RWPE1 (cell line): ENCODE measurements at regions not wholly inside any gene's neighbourhood (a gene's known extent, or its start where the extent isn't known, plus 50 kb on each side); places are given as distances from the start of the nearest gene placed in this dataset.

Experiments used
- CTCF ChIA-PET: fragments of 350-600 bp; sonication (Branson Sonifier 250); formaldehyde crosslinking; extraction: SDS; loops from one replicate; lab custom pipeline; 2021; lab: Yijun Ruan, JAX
- POLR2A ChIA-PET: fragments of 400-600 bp; formaldehyde crosslinking; extraction: SDS; loops from one replicate; lab custom pipeline; 2020; ENCODE audit warnings: antibody characterized with exemption; ENCODE audit not compliant: low non-redundant PET; lab: Yijun Ruan, JAX
- DNase-seq: peaks from one replicate; pipeline ENCODE4 v3.0.0; 2012; ENCODE audit warnings: low spot score
- H3K27ac ChIP-seq: fragments of 450-650 bp; 2 replicates; pipeline ENCODE4 v1.5.1; 2017
- CTCF ChIP-seq: fragments of 450-650 bp; conservative IDR thresholded peaks from 2 replicates; pipeline ENCODE4 v1.5.1; 2017; ENCODE audit warnings: low read depth, mild to moderate bottlenecking

GRCh38 chr20:51218603-51219002 is 195.7 kb upstream of the KCNG1 start:
- no peak for TF ChIP-seq CTCF
- DNase-seq: no peak
- H3K27ac ChIP-seq: no peak overlapping the region
- ChIA-PET CTCF (interaction anchor here (0.5 kb wide), 1 partner anchor 230 kb away, joined by 5 read pairs; no protein-coding TSS in a partner anchor), POLR2A (no interaction called here)

GRCh38 chr20:51217347-51218045 is 194.6 kb upstream of the KCNG1 start:
- POLR2A ChIA-PET: no interaction called here
- no peak for TF ChIP-seq CTCF
- no peak overlapping the region for H3K27ac ChIP-seq
- no peak for DNase-seq
- CTCF ChIA-PET: no interaction called here

- ChIA-PET CTCF (interaction anchor here (0.5 kb wide), 1 partner anchor 380 kb away, joined by 3 read pairs; no protein-coding TSS in a partner anchor), POLR2A (no interaction called here)
- no peak for DNase-seq
Measured at GRCh38 chr20:51216850-51217249, 193.9 kb upstream of the KCNG1 start.

GRCh38 chr20:51212816-51213215 is 189.9 kb upstream of the KCNG1 start:
- ChIA-PET POLR2A (no interaction called here), CTCF (interaction anchor here (1.0 to 2.2 kb wide), 2 partner anchors 9 to 10 kb away, joined by 4 to 11 read pairs; no protein-coding TSS in a partner anchor)
- TF ChIP-seq CTCF: no peak
- DNase-seq: no peak
- H3K27ac ChIP-seq: no peak overlapping the region

More at GRCh38 chr20:51216850-51217249, 193.9 kb upstream of the KCNG1 start:
- no peak overlapping the region for H3K27ac ChIP-seq
- TF ChIP-seq CTCF: no peak

GRCh38 chr20:51211191-51211590 is 188.3 kb upstream of the KCNG1 start:
- TF ChIP-seq CTCF: no peak
- ChIA-PET CTCF (interaction anchor here (0.7 to 2.2 kb wide), 2 partner anchors 10 to 16 kb away, joined by 3 to 11 read pairs; no protein-coding TSS in a partner anchor), POLR2A (interaction anchor here (0.5 kb wide), 1 partner anchor 56 kb away, joined by 3 read pairs; no protein-coding TSS in a partner anchor)
- peak; percentile 65 for DNase-seq
- no peak overlapping the region for H3K27ac ChIP-seq

- CTCF ChIA-PET: interaction anchor here (0.5 kb wide), 1 partner anchor 1024 kb away, joined by 3 read pairs; no protein-coding TSS in a partner anchor
- POLR2A ChIA-PET: no interaction called here
- TF ChIP-seq CTCF: no peak
- H3K27ac ChIP-seq: no peak overlapping the region
- DNase-seq: no peak
Measured at GRCh38 chr20:51210084-51210483, 187.2 kb upstream of the KCNG1 start.
